ENCODE measurements at regions not wholly inside any gene's neighbourhood (a gene's known extent, or its start where the extent isn't known, plus 50 kb on each side); places are given as distances from the start of the nearest gene placed in this dataset.
"Not testable (repeated sequence)": the region's sequence is repeated elsewhere in the genome, so short reads cannot be mapped to it uniquely, and the experiment has no call there.

DNA sequence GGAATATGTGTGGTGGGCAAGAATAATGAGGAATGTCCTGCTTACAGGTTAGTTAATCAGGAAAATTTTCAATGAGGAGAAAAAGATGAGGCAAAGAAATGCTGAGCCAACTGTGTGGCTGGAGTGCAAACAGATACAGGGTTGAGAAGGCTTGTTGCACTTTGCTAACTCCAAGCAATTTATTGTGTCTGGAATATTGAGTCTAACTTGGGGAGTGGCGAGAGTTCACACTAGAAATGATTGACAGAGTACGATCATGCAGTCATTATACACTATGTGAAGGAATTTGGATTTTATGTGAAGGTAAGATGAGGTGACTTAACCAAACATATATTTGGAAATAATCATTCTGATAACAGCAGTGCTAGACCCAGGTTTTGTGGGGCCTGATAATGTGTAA, 185.0 kb upstream of the ELAC2 start:
- no peak for DNase-seq

DNA sequence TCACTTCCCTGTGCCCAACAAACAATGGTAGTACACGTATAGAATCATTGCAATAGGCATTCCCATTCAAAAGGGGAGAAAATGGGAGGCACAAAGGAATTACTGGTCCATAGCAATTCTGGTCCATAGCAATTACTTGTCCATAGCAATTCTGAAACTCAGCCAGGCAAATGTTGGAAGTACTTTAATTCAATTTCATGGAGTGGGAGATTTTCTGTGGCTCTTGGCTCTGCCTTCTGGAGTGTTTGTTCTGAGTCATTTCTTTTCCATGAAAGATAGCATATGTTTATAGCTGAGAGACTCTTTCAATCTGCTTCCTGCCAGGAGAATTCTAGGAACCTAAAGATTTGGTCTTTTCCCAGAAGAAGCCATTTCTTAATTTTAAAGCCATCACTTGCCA, 182.8 kb upstream of the ELAC2 start:
- DNase-seq: no peak

DNA sequence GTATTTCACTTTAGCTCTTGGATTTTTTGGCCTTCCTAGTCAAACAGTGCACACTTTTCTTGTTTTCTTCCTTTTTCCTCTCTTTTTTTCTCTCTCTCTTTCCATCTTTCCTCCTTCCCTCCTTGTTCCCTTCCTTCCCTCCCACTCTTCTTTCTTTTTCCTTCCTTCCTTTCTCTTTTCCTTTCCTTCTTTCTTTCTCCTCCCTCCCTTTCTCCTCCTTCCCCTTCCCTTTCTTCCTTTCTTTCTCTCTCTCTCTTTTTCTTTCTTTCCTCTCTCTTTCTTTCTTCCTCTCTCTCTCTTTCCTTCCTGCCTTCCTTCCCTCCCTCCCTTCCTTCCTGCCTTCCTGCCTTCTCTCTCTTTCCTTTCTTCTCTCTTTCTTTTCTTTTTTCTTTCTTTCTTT, 181.6 kb upstream of the ELAC2 start:
- no peak for DNase-seq

DNA sequence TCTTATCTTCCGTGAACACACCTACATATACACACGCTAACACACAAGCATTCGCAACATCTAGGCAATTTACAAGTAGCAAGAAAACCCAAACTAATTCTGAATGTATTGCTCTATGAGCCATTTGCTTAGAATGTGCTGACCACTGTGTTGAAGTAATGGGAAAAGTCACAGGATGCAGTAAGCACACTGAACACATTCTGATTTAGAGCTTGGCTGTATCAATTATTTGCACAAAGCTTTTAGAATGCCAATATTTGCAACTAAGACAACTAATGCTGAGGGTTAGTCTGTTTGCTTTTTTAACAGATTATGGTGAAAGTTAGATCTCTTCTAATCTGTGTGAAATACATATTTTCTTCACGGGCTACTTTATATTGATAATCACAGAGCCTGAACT, 179.8 kb upstream of the ELAC2 start:
- no peak for DNase-seq

DNA sequence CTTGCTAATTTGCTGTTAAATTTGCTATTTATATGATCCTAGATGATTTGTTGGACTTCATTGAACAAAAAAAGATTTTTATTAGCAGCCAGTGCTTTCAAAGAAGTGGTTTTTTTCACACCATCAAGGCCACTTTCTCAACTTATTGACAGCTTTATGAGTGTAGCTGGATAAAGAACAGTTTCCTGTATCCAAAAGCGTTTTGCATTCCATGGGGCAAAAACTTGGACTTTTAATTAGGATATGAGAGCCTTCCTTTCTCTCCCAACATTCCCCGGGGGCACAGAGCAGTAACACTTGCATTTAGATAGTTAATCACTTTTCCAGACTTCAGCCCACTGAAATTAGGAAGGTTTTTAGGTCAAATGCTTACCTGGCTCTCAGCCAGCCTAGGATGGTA, 177.1 kb upstream of the ELAC2 start:
- no peak for DNase-seq

DNA sequence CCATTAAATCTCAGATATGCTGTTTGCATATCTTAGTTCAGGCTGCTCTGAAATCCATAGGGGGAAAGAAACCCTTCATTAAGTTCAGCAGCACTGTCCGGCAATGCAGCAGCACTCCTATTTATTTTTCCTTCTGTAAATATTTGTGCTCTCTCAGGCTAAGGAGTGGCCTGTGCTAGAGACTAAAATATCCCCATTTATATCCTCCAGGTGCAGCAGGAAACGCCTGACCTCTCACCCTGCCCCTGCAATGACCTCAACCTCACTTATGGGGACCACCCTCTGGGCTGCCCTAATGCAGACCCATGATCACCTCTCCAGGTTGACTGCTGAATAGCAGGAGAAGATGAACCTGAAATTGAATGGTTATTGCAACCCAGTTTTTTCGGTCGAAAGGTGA, 165.0 kb upstream of the ELAC2 start:
- DNase-seq: no peak

DNA sequence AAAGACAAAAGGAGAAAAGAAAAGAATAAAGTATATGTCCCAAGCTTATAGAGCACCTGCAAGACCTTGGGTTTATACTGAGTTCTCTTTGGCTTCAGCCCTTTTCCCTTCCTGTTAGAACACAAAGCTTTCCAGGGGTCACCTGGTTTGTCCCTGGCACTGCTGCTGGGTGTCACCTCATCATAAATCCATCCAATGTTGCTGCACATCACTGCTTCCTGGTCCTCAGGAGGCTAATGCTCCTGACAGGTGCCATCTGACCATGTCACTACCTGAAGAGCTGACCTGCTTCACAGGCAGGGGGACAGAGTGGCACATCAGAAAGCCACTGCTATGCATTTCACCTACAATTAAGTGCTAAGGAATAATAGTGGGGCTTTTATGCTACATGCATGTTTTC, 164.6 kb upstream of the ELAC2 start:
- no peak for DNase-seq

DNA sequence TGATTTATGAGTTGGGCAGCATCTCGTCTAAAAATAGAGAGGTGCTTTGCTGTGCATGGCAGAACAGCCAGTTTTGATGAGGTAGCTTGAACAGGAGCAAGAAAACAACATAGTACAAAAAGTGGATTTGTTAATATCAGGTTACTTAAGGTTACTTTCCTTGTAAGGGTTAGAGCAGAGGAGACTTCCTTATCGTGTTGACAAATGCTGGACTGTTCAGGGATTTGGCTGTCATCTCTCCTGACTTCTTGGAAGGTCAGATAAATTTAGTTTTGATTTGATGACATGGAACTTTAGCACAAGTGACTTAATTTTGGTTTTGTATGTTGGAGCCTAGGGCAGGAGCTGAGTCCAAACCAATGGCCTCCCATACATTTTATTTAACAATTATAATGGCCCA, 163.9 kb upstream of the ELAC2 start:
- no peak for DNase-seq

DNA sequence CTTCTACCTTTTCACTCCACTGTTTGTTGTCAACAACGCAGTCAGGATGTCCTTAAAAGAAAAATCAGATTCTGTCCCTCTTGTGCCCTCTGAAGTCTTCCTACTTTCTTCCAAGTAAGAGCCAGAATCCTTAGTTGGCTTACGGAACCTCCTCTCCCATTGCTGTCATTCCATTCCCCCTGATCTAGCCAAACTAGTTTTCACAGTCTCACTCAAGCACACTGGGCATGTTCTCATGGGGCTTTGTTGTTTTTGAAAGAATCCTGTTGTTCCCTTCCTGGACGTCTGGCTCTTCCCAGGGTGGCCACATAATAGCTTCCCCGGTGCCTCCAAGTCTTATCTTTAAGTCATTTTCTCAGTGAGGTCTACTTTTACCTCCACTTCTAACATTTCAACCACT, 158.6 kb upstream of the ELAC2 start:
- no peak for DNase-seq

DNA sequence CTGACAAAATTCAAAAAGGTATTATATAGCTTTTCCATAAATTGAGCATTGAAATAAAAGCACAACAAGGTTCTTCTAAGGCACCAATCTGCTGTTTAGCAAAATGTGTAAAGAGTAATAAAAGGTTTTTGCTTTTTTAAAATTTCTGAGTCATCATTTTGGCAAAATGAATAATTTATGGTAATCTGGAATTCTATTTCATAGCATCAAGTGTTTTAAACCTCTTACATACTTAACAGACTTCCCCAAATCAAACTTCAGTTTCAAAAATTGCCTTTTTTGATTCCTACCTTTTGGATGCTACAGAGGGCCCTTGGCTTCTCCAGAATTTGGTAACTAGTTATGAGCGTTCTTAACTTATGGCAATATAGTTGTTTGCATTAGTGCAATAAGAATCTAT, 154.0 kb upstream of the ELAC2 start:
- no peak for DNase-seq

DNA sequence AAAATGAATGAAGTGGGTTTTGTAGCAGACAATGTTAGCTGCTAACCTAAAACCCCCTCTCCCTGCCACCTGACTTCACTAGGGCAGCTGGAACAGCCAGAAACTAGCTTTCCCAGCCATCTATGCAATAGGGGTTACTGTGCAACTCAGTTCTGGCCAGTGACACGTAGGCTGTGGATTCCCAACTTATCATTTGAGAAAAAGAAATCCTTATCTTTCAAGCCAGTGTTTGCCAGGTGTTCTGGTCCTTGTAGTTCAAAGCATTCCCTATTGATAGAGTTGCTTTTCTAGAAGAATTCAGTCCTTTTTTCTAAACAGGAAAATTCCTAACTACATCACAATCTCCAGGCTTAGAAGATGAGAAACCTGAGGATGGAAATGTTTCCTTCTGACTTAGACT, 144.5 kb upstream of the ELAC2 start:
- DNase-seq: no peak

DNA sequence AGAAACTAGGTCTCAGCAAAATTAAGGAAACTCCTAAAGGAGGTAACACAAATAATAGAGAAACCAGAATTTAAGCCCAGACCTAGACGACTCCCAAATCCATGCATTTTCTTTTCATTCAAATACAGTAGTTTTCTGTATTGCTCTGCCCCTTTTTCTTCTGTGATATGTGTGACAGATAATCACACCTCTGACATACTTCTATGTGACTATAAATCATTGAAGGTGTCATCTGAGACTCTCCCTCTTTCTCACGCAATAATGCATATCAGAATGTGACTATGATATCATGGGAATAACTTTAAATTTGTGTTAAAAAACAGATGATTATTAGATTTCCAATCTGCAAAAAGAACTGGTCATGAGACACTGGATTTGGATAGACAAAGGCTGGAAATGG, 143.0 kb upstream of the ELAC2 start:
- no peak for DNase-seq

DNA sequence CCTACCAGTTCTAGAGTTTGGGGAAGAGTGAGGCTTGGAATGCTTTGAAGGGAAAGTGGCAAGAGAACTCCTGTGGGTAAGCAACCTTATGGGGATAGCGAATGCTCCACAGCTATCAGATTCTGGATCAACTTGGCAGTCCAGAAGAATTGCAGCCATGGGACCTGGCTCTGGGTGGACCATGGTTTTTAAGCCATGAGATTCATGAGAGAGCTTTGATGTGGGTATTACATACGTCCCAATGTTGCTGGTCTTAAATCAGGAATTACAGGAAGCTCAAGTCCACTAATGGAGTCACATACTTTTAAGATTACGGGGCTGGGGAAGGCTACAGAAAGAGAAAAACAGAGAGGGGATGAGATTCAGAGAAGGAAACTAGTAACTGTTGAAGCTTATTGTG, 142.5 kb upstream of the ELAC2 start:
- no peak for DNase-seq

DNA sequence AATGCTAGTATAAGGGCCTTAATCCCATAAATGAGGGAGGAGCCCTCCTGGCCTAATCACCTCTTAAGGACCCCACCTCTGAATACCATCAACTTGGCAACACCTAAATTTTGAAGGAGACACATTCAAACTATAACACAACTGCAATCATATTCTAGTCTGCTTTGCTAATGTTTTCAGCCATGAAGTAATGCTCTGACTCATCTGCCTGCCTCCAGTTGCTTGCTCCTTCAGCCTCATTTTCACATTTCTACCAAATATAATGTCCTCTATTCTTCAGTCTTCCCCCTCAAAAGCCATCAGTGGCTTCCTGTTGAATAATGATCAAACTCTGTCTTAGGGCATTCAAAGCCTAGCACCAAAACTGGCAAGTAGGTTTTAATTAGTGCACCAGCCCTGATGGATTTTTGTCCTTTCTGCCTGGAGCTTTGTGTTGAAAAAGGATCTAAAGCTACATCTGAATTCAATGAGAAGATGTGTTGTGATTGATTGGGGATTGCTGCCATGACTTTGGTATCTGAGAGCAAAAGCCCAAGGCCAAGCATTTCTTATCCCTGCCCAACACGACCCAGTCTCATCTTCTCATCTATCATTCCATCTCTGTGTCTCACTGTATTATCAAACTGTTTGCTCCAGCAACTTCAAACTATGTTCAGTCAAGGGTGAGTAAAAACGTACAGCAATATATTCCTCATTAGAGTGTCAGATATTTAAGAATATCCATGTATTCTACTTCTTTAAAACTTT, 140.8 kb upstream of the ELAC2 start:
- no peak for DNase-seq

DNA sequence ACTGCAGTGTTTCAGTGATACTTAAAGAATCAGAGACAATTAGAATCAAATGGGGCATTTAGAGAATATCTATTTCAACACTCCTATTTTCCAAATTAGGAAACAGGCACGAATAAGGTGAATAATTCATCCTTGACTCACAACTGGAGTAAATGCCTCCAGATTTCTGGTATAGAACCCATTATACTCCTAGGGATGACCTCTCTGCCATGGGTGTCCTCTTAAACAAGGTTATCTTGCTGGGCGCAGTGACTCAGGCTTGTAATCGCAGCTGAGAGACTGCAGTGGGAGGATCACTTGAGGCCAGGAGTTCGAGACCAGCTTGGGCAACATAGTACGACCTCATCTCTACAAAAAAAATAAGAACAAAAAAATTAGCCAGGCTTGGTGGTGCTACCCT, 139.8 kb upstream of the ELAC2 start:
- no peak for DNase-seq

DNA sequence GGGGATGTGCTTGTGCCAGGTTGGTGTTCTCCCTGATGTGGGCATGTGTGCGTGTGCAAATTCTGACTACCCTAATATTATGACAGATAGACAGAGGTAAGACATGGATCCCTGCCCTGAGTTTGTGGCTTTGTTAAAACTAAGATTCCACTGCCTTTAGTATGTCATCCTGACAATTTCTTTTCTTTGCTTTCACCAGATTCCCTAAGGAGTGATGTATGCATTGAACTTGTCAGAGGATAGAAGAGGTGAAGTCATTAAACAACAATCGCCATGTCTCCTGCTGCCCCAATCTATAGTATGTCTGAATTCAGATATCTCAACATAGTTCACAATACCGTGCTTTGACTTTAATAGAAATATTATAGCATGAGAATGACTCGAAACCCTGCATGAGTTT, 137.1 kb upstream of the ELAC2 start:
- DNase-seq: no peak

DNA sequence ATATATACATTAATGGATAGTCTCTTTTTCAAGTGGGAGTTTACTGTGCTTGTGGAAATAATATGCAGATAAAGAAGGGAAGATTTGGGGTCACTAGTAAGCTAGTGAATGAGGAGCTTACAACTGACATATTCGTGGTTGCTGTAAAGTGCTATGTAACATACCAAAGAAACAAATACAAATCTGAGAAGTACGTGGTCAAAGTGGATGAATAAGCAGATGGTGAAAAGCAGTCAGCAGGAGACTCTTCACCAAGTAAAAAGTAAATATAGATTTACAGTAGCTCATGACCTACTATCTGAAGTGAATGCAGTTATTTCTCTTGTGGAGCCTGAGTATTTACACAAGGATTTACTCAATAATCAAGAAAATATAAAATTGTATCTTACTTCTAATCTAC, 136.6 kb upstream of the ELAC2 start:
- DNase-seq: no peak

DNA sequence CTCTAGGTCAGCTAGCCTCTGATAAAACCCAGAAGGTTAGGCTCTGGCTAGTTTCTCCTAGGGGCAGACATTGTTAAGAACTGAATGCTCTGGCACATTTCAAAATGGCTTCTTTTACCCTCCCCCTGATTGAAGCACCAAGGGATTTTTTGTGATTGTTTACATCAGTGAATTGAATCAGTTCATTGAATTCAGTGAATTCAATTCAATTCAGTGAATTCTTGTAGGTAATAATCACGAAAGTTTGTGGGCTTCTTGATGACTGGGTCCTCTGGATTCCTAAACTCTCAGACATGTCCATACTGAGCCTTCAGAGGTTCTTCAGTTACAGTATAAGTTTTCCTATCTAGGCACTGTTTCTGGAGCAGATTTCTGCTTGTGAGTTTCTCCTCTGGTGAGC, 135.2 kb upstream of the ELAC2 start:
- no peak for DNase-seq

DNA sequence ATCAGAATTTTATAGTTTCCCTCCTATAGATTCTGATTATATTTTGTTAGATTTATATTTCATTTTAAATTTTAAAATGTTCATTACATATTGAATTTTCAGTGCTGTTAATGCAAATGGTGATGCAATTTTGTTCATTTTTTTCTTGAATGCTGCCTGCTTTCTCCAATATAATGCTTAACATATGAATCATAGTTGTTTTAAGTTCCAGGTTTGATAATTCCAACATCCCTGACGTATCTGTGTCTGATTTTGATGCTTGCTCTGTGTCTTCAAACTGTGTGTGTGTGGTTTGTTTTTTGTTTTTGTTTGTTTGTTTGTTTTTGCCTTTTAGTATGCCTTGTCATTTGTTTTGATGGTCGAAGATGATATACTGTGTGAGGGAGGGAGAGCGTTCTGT, 134.7 kb upstream of the ELAC2 start:
- no peak for DNase-seq

DNA sequence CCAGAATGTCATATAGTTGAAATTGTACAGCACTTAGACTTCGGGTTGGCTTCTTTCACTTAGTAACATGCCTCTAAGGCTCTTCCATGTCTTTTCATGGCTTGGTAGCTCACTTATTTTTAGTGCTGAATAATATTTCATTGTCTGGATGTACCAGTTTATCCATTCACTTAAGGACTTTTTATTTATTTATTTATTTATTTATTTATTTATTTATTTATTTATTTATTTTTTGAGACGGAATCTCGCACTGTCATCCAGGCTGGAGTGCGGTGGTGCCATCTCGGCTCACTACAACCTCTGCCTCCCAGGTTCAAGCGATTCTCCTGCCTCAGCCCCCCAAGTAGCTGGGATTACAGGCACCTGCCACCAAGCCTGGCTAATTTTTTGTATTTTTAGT, 132.9 kb upstream of the ELAC2 start:
- not testable (repeated sequence) for DNase-seq

DNA sequence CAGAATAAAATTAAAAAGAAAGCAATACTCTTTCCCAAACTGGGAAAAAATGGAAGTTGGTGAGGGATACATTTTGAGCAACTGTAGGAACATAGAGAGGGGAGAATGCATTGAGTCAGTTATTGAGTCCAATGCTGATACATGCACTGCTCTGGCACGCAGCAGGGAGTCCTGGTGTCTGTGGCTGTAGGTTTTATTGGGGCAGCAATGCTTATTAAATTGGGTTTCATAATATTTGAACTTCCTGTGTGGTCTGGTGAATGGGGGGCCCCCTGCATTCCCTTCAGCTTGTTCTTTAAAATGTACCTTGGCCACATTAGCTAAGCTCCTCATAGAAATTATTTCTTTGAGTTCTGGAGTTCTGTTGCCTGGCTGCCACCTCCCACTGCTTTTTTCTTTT, 125.2 kb upstream of the ELAC2 start:
- DNase-seq: no peak

DNA sequence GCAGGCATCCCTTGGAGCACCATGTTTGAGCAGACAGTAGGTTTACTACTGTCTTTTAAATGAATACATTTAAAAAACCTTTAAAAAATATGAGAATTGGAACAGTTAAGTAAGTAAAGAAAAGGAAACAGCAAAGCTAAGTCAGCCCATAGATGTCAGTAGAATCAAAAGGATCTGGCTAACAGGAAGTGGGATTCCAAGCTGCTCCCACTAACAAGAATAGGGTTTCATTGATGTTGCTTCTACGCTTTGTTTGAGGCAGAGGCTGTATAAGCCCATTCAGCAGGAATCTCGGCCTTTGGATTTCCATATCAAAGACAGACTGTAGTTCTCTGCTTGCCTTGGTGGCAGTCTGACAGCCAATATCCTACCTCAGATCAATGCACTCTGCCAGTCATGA, 122.9 kb upstream of the ELAC2 start:
- no peak for DNase-seq

DNA sequence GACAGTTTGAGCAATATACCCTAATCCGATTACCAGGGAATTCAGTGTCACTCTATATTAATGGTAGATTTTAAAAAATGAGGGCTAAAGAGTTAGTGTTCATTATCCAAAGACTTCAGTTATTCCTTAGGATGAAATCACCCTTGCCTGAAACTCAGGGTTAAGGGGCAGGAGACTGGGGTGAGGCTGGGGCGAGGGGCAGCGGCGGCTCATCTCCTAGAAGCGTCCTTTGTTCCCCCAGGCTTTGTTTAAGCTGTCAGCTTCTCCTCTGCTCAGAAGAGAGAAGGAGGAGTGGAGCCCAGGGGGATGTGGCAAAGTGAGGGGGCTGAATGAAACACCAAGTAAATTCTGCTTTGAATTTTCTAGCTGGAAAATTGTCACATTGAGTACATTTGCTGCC, 117.7 kb upstream of the ELAC2 start:
- no peak for DNase-seq

DNA sequence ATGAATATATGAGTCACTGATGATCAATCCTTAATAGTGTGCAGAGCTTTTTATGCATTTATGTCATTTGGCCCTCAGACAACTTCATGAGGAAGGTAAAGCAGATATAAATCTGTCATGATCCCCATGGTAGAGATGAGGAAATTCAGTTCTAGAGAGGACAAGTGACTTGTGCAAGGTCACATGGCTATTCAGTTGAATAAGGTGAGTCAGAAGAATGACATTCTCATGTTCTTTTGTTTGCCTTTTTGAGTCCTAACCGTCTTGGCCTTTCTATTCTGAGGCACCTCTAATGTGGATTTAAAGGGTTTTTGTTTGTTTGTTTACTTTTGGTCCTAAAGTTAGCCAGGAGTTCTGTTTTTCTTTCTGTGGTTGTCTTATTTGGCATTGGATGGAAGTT, 116.2 kb upstream of the ELAC2 start:
- DNase-seq: no peak

DNA sequence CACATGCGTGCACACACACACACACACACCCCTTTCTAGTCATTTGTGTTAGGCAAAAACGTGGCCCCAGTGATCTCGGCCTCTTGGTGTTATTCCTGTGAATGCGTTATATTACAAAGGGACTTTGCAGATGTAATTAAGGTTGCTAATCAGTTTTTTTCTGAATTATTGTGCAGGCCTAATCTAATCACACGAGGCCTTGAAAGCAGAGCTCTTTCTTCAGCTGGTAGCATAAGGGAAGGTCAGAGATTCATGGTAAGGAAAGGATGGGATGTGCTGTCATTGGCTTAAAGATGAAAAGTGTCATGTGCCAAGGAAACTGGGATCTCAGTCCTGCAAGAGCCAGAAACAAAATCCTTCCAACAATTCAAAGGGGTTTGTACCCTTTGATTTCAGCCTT, 113.4 kb upstream of the ELAC2 start:
- DNase-seq: no peak

DNA sequence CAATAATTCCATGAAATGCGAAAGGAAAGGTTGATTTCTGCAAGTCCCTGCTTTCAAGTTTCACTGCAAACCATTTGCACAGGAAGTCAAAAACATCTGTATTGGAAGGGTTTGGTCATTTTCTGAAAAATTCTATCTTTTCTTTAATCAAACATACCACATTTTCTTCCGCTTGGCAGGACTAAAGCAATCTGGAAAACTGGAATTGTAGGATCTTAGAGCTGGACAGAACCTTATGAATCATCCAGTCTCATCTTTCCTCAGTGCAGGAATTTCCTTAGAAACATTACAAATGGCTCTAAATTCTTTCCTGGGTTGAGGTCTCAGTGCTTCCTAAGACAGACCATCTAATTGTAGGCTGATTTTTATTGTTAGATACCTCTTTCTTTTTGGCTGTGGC, 111.5 kb upstream of the ELAC2 start:
- DNase-seq: no peak
